HepG2 (cell line): ENCODE measurements at regions not wholly inside any gene's neighbourhood (a gene's known extent, or its start where the extent isn't known, plus 50 kb on each side); places are given as distances from the start of the nearest gene placed in this dataset.

Experiments
- ATAC-seq: fragments of 200-7000 bp; cut with Tn5 transposase; 3 replicates; pipeline ENCODE4 v1.9.1; 2020; ENCODE audit warnings: mild to moderate bottlenecking, moderate library complexity
- BruUV-seq: library from RNA; stranded (reverse); fragments of 400-500 nt; replicated peaks from 2 replicates; lab custom pipeline; 2021; lab: Mats Ljungman, UMichigan
- CTCF ChIA-PET: fragments of 300-600 bp; formaldehyde crosslinking; extraction: SDS; loops from one replicate; lab custom pipeline; 2021; ENCODE audit warnings: low total read pairs, inconsistent platforms, low intra/inter-chr PET ratio; lab: Yijun Ruan, JAX
- POLR2A ChIA-PET: fragments of 350-600 bp; sonication (Branson Sonifier 250); formaldehyde crosslinking; loops from one replicate; lab custom pipeline; 2020; ENCODE audit warnings: antibody characterized with exemption, inconsistent platforms; lab: Yijun Ruan, JAX
- DNase-seq: peaks from one replicate; pipeline ENCODE4 v3.0.0-alpha.2; 2015; ENCODE audit warnings: low spot score
- FAIRE-seq: peaks from 3 replicates; lab custom pipeline; 2011; peaks lifted over from hg19 to GRCh38; lab: Jason Lieb, UNC
- H2AFZ ChIP-seq: one replicate; pipeline ENCODE4 v1.6.1; 2011; ENCODE audit warnings: low read length, inconsistent platforms
- H3K27ac ChIP-seq: fragments of 300-600 bp; 3 replicates; pipeline ENCODE4 v1.8.0; 2011; ENCODE audit warnings: mixed run types, mild to moderate bottlenecking, mixed read lengths, low read length, inconsistent platforms; ENCODE audit not compliant: insufficient read depth; ENCODE audit errors: extremely low read length
- H3K27me3 ChIP-seq, 2 experiments: fragments of 200-600 bp in 1 of 2; 2 replicates in 1 of 2; 3 replicates in 1 of 2; pipeline versions ENCODE4 v1.6.0 to v1.8.0; 2011; ENCODE audit warnings: low read length in 2 of 2, mild to moderate bottlenecking in 2 of 2, moderate library complexity in 2 of 2, inconsistent platforms in 1 of 2; ENCODE audit not compliant: insufficient read depth in 2 of 2, control insufficient read depth in 1 of 2
- H3K36me3 ChIP-seq, 2 experiments: fragments of 200-600 bp in 1 of 2; replicated peaks in 1 of 2; 2 replicates in 1 of 2; 3 replicates in 1 of 2; pipeline versions ENCODE4 v1.5.1 to v1.8.0; 2011; ENCODE audit warnings: low read length in 2 of 2, inconsistent platforms in 1 of 2; ENCODE audit not compliant: insufficient read depth in 2 of 2, control insufficient read depth in 1 of 2
- H3K4me1 ChIP-seq: 2 replicates; pipeline ENCODE4 v1.5.1; 2012; ENCODE audit warnings: low read length, inconsistent platforms; ENCODE audit not compliant: insufficient read depth
- H3K4me2 ChIP-seq: 2 replicates; pipeline ENCODE4 v1.6.0; 2011; ENCODE audit warnings: low read depth, low read length, inconsistent platforms
- H3K4me3 ChIP-seq, 3 experiments: fragments of 200-600 bp in 1 of 3; sonication (generic), shearing (Covaris generic) in 1 of 3; replicated peaks in 1 of 3; 2 replicates each; pipeline ENCODE4 v1.5.1; 2011 to 2016; ENCODE audit warnings: low read length in 3 of 3, inconsistent platforms in 2 of 3, low read depth in 2 of 3, mild to moderate bottlenecking in 2 of 3, control low read depth in 1 of 3, mixed read lengths in 1 of 3; ENCODE audit not compliant: insufficient read depth in 1 of 3
- H3K79me2 ChIP-seq: one replicate; pipeline ENCODE4 v1.6.1; 2011; ENCODE audit warnings: low read length, inconsistent platforms; ENCODE audit not compliant: insufficient read depth
- H3K9ac ChIP-seq: 2 replicates; pipeline ENCODE4 v1.6.0; 2011; ENCODE audit warnings: mild to moderate bottlenecking, low read depth, low read length, inconsistent platforms; ENCODE audit not compliant: insufficient read depth
- H3K9me3 ChIP-seq: 2 replicates; pipeline ENCODE4 v1.5.1; 2012; ENCODE audit warnings: mild to moderate bottlenecking, low read length
- H4K20me1 ChIP-seq: 2 replicates; pipeline ENCODE4 v1.6.0; 2011; ENCODE audit warnings: inconsistent platforms, mild to moderate bottlenecking, low read length, moderate library complexity; ENCODE audit not compliant: insufficient read depth
- FOXO1 ChIP-seq: sonication (generic); formaldehyde crosslinking; IDR thresholded peaks from 2 replicates; pipeline ENCODE4 v1.4.0; 2020; ENCODE audit warnings: missing genetic modification reagents
- MAFK ChIP-seq, 2 experiments: IDR thresholded peaks in 1 of 2; conservative IDR thresholded peaks in 1 of 2; 2 replicates each; pipeline ENCODE4 v1.6.1; 2011; ENCODE audit warnings: improper control_type of control experiment in 2 of 2, low read length in 2 of 2
- RFX3 ChIP-seq: IDR thresholded peaks from 2 replicates; pipeline ENCODE4 v1.6.1; 2016; ENCODE audit warnings: missing biosample characterization, missing genetic modification reagents
- SMARCE1 ChIP-seq: fragments of 450-650 bp; IDR thresholded peaks from 2 replicates; pipeline ENCODE4 v1.6.1; 2017; ENCODE audit warnings: borderline replicate concordance
- TP53 ChIP-seq: sonication (generic); formaldehyde crosslinking; conservative IDR thresholded peaks from 2 replicates; pipeline ENCODE4 v1.4.0; 2020; ENCODE audit warnings: missing genetic modification reagents
- ZC3H4 ChIP-seq: sonication (generic); formaldehyde crosslinking; IDR thresholded peaks from 2 replicates; pipeline ENCODE4 v1.4.0; 2020; ENCODE audit warnings: missing genetic modification reagents, borderline replicate concordance
- ZNF136 ChIP-seq: sonication (generic); formaldehyde crosslinking; IDR thresholded peaks from 2 replicates; pipeline ENCODE4 v1.8.1; 2022; ENCODE audit warnings: low read depth, mild to moderate bottlenecking, moderate library complexity, missing genetic modification reagents
- ZNF274 ChIP-seq: sonication (generic); formaldehyde crosslinking; IDR thresholded peaks from 2 replicates; pipeline ENCODE4 v1.5.1; 2020; ENCODE audit warnings: mild to moderate bottlenecking, missing genetic modification reagents
- WGBS: methylation state at CpG from one replicate; pipeline ENCODE4 v1.1.6; 2017; ENCODE audit warnings: low lambda C conversion rate; 5-methylcytosine and 5-hydroxymethylcytosine counted together
- in situ Hi-C: cut with HindIII; loops from 2 replicates; pipeline ENCODE4 v1.10.0; 2017; ENCODE audit warnings: low pct_unique_long_range_greater_than_20kb; ENCODE audit not compliant: extremely low pct_ligation_motif_present
- intact Hi-C: fragments of 100-400 bp; cut with micrococcal nuclease; formaldehyde crosslinking; loops from one replicate; pipeline ENCODE4 v1.10.0; 2022; ENCODE audit not compliant: unreplicated experiment

DNA sequence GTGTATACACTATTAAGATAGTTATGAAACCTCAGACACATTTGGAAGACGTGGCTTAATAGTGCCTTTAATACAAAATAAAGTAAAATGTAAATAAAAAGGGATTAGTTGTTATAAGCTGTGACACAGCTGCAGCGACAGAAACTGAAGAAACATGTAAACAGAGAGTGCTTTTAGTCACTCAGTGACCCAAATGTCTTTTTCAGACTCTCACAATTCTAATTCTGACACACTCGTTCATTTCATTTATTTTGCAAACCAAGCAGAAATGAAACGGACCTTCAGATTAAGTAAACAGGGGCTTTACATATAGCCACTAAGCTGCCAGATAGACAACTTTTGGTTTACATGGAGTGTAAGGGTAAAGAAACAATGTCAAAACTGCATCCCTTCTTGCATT lies 181.0 kb upstream of the ETAA1 start:
- CTCF ChIA-PET, result no interaction called here
- no peak for FAIRE-seq
- TF ChIP-seq TP53 (CRISPR knock-in tag), result no peak
- TF ChIP-seq RFX3, result no peak
- no peak for TF ChIP-seq FOXO1
- TF ChIP-seq ZNF274 (CRISPR knock-in tag), result no peak
- no peak for TF ChIP-seq ZNF136
- TF ChIP-seq MAFK (conservative IDR thresholded peaks at IDR 0.05 in 1 of 2, IDR thresholded peaks at IDR 0.05 in 1 of 2; ENCODE audit: low read length in 2 of 2), result peak in 1 of 2 experiments; percentile 32; a peak in 1 of 4 replicates
- TF ChIP-seq ZC3H4 (CRISPR knock-in tag), result no peak
- TF ChIP-seq, all 625 proteins: peak for 1

DNA sequence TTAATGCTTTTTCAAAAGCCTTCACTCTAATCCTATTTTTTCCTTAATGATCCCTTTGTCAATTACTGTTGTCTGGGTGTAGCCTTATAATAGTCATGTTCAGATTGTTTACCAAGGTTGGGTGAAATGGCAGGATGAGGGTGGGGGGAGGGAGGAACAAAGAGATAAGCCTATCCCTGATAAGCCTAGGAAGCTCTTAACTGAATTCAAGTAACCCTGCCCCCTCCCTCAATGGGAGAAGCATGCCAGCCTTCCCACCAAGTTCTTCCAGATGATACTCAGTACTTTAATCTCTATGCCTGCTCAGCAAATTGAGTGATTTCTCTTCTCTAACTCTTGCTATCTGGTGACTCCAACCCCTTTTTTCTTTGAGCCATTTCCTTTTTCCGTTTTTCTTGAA lies 180.3 kb upstream of the ETAA1 start:
- no peak overlapping the region for H3K9ac ChIP-seq
- H3K27me3 ChIP-seq, result no peaks in the 10 kb centered on the region
- H2AFZ ChIP-seq, result no peak overlapping the region
- no peak overlapping the region for H3K4me3 ChIP-seq
- WGBS, result 1% methylated on average over 1 of the region's 1 CpG
- POLR2A ChIA-PET, result no interaction called here
- no peak overlapping the region for H3K27ac ChIP-seq
- no peak for FAIRE-seq
- H3K4me2 ChIP-seq, result no peak overlapping the region
- BruUV-seq, result no TSS peak
- no peak for TF ChIP-seq SMARCE1
- peak in 1 of 2 experiments; percentile 19; a peak in 1 of 4 replicates for TF ChIP-seq MAFK (conservative IDR thresholded peaks at IDR 0.05 in 1 of 2, IDR thresholded peaks at IDR 0.05 in 1 of 2; ENCODE audit: low read length in 2 of 2)
- H3K4me1 ChIP-seq, result no peaks in the 10 kb centered on the region
- H3K9me3 ChIP-seq, result no peaks in the 10 kb centered on the region
- DNase-seq, result no peak
- intact Hi-C loops (loop anchor here (5.0 to 10.0 kb wide), 2 partner anchors 628 to 815 kb away; no protein-coding TSS in a partner anchor), in situ Hi-C loops (loop anchor here (25.0 kb wide), 1 partner anchor 780 kb away; the partner anchor contains the start of gene MEIS1)
- H3K36me3 ChIP-seq, result no peaks in the 10 kb centered on the region
- H4K20me1 ChIP-seq, result no peaks in the 10 kb centered on the region
- ATAC-seq, result no peak
- no peaks in the 10 kb centered on the region for H3K79me2 ChIP-seq
- CTCF ChIA-PET, result no interaction called here

More for the DNA sequence above, 181.0 kb upstream of the ETAA1 start:
- POLR2A ChIA-PET, result no interaction called here
- Histone ChIP-seq H3K9me3 (no peaks in the 10 kb centered on the region), H2AFZ (no peak overlapping the region), H3K36me3 (no peaks in the 10 kb centered on the region), H3K4me2 (no peak overlapping the region), H3K9ac (no peak overlapping the region), H3K4me1 (no peaks in the 10 kb centered on the region), H3K4me3 (no peak overlapping the region), H3K27me3 (no peaks in the 10 kb centered on the region), H4K20me1 (no peaks in the 10 kb centered on the region), H3K27ac (no peak overlapping the region), H3K79me2 (no peaks in the 10 kb centered on the region)
- no peak for DNase-seq
- WGBS, result 13% methylated on average over 4 of the region's 4 CpGs
- intact Hi-C loops, result loop anchor here (5.0 to 10.0 kb wide), 2 partner anchors 629 to 816 kb away; no protein-coding TSS in a partner anchor
- in situ Hi-C loops, result loop anchor here (25.0 kb wide), 1 partner anchor 779 kb away; the partner anchor contains the start of gene MEIS1
- no peak for ATAC-seq
- no TSS peak for BruUV-seq
